HG02759 (cell line): ENCODE measurements at regions not wholly inside any gene's neighbourhood (a gene's known extent, or its start where the extent isn't known, plus 50 kb on each side); places are given as distances from the start of the nearest gene placed in this dataset.
A peak's percentile ranks its signal among the peaks of the same experiment; 100 is the strongest.

Experiments
- ATAC-seq: cut with Tn5 transposase; IDR thresholded peaks from one replicate; pipeline ENCODE4 v1.9.1; 2021; ENCODE audit warnings: mild to moderate bottlenecking, moderate library complexity; ENCODE audit not compliant: unreplicated experiment

GRCh38 chr12:86837246-86837645 is 581.1 kb upstream of the MGAT4C start:
- no peak for ATAC-seq

- no peak for ATAC-seq
Observed at GRCh38 chr12:86834217-86834616, 578.0 kb upstream of the MGAT4C start.

GRCh38 chr12:86827409-86827808 is 571.2 kb upstream of the MGAT4C start:
- no peak for ATAC-seq

- ATAC-seq, result no peak
Observed at GRCh38 chr12:86826051-86826450, 569.9 kb upstream of the MGAT4C start.

GRCh38 chr12:86801439-86801838 is 545.2 kb upstream of the MGAT4C start:
- no peak for ATAC-seq

- ATAC-seq, result no peak
Observed at GRCh38 chr12:86799616-86800015, 543.4 kb upstream of the MGAT4C start.

- ATAC-seq, result no peak
Observed at GRCh38 chr12:86796550-86796949, 540.4 kb upstream of the MGAT4C start.

- ATAC-seq, result no peak
Observed at GRCh38 chr12:86788661-86789060, 532.5 kb upstream of the MGAT4C start.

GRCh38 chr12:86787419-86787818 is 531.2 kb upstream of the MGAT4C start:
- no peak for ATAC-seq

- no peak for ATAC-seq
Observed at GRCh38 chr12:86777325-86777724, 521.1 kb upstream of the MGAT4C start.

- ATAC-seq, result no peak
Observed at GRCh38 chr12:86774841-86775388, 518.7 kb upstream of the MGAT4C start.

- no peak for ATAC-seq
Observed at GRCh38 chr12:86772696-86773095, 516.5 kb upstream of the MGAT4C start.

GRCh38 chr12:86770871-86771270 is 514.7 kb upstream of the MGAT4C start:
- ATAC-seq, result no peak

- ATAC-seq, result no peak
Observed at GRCh38 chr12:86748894-86749293, 492.7 kb upstream of the MGAT4C start.

- no peak for ATAC-seq
Observed at GRCh38 chr12:86744547-86745212, 488.5 kb upstream of the MGAT4C start.

- ATAC-seq, result no peak
Observed at GRCh38 chr12:86743875-86744536, 487.8 kb upstream of the MGAT4C start.

- ATAC-seq, result no peak
Observed at GRCh38 chr12:86741531-86741930, 485.3 kb upstream of the MGAT4C start.

GRCh38 chr12:86735851-86736250 is 479.7 kb upstream of the MGAT4C start:
- peak; percentile 67 for ATAC-seq

GRCh38 chr12:86735072-86735471 is 478.9 kb upstream of the MGAT4C start:
- no peak for ATAC-seq

GRCh38 chr12:86730233-86730632 is 474.0 kb upstream of the MGAT4C start:
- ATAC-seq, result no peak

GRCh38 chr12:86729739-86730138 is 473.5 kb upstream of the MGAT4C start:
- ATAC-seq, result no peak

GRCh38 chr12:86727160-86727559 is 471.0 kb upstream of the MGAT4C start:
- no peak for ATAC-seq
